Activated CD4-positive, alpha-beta T cell treated with anti-CD3 and anti-CD28 coated beads, Interleukin-2, amount 50 U/mL, for 1 hour (primary cell): ENCODE measurements at regions not wholly inside any gene's neighbourhood (a gene's known extent, or its start where the extent isn't known, plus 50 kb on each side); places are given as distances from the start of the nearest gene placed in this dataset.
"Not testable (repeated sequence)": the region's sequence is repeated elsewhere in the genome, so short reads cannot be mapped to it uniquely, and the experiment has no call there.

Experiments
- DNase-seq: peaks from one replicate; pipeline ENCODE4 v3.0.0-alpha.2; 2020

DNA sequence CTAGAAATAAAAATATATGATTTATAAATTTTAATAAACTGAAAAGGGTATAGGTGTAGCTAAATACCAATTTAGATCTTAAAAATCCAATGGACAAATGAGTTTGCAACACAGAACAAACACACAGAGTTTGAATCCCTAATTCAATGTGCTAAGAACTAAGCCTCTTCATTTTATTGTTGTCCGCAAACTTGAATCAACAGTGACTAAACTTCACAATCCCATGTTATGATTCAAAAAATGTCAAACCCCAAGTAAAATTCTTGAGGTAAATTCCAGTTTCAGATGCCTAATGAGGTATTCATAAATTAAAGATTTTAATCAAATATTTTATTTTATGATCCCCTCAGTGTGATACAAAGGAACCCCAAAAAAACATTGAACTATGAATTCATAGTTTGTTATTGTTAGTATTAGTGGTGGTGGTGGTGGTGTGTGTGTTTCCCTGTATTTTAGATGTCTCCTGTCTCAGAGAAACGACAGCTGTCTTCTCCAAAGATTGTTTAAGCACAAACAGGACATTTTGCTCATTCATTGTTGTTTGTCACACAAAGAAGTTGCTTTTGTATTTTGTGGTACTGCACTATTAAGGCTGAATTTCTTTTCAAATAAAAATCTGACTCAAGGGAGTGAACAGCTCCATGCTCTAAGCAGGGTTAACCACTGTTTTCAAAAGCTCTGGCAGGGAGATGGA is 259.8 kb downstream of the OSR1 start:
- no peak for DNase-seq

DNA sequence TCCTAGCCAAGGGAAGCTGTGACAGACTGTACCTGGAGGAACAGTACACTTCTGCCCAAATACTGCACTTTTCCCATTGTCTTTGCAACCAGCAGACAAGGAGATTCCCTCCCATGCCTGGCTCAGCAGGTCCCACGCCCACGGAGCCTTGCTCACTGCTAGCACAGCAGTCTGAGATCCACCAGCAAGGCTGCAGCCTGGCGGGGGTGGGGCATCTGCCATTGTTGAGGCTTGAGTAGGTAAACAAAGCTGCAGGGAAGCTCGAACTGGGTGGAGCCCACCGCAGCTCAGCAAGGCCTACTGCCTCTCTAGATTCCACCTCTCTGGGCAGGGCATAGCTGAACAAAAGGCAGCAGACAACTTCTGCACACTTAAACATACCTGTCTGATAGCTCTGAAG is 268.9 kb downstream of the OSR1 start:
- DNase-seq: not testable (repeated sequence)

DNA sequence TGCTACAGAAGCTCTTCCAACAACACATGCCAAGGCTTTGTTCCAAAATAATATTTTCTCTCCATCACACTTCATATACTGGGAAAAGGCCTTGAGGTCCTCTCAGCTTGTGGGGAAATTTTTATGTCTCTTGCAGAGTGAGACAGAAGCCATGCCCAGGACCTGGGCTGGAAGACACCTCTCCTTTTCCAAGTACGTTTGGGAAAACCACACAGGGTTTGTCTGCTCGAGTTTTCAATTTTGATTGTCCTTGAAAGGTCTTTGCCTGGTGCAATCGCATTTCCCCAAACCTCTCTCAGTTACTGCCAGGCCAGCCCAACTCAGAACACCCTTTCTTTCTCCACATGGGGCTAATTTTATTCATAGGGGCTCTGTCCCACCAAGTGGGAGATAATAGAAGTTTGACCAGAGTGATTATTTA is 272.2 kb downstream of the OSR1 start:
- DNase-seq: no peak

DNA sequence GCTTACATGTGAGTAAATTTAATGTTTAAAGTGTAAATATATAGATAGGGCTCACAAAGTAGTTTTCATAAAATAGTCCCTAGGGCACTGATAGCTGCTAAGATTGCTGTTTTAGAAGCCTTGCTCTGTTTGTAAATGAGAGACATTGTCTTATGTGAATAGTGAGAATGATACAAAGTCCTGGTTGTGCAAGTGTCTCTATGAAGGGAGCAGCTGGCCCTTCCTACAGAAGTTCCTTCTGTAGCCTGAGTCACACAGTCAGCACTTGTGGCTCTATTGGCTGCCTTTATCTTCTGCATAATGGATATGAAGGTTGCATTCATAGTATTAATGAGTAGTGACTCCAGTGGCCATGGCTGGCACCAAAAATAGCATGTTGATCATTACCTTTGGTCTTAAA is 279.7 kb downstream of the OSR1 start:
- no peak for DNase-seq

DNA sequence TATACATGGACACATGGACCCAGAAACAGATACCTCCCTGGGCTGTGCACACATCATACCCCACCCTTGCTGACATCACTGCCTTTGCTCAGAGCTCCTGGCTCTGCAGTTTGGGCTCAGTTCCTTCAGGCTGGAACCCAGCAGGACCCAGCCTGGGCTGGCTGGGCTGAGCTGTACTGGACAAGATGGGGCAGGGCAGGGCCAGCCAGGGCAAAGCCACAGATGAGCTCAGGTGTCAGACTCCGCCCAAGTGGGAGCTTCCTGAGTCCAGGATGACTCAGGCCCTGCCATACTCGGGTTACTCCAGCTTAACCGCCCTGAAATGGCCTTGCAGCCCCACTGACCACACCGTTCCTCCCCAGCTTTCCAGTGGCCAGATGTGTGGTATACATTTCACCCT is 284.9 kb downstream of the OSR1 start:
- no peak for DNase-seq

DNA sequence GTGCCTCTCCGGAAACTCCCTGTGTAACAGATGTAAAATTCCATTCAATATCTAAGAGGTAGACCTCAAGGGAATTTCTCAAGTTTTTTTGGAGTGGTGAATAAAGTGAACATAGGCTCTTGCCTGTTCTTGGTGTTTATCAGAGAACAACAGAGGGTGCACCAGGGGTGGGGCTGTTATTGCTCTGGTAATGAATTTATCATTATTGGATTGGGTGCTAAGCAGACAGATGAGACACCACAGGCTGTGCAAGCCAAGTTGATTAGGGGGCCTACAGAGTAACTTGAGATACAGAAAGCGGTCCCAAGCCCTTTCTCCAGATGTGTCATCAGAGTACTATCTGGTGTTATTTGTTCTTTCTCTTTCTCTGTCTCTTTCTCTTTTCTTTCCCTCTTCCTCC is 286.3 kb downstream of the OSR1 start:
- DNase-seq: no peak

DNA sequence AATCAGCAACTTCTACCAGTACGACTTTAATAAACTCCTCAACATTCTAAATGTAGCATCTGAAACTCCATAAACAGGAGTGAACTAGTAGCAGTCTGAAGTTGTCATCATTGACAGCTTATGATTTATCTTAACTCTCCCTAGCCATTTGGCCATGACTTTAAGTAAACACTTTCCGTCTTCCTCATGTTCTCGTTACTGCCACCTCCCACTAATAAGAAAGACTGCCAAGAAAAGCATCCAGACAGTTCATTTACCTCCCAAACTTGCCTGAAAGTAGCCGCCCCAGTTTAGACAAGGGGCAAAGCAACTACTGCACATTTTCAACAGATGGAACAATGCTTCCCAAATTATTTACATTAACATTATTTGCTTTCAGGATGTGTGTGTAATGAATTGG is 287.5 kb downstream of the OSR1 start:
- no peak for DNase-seq

DNA sequence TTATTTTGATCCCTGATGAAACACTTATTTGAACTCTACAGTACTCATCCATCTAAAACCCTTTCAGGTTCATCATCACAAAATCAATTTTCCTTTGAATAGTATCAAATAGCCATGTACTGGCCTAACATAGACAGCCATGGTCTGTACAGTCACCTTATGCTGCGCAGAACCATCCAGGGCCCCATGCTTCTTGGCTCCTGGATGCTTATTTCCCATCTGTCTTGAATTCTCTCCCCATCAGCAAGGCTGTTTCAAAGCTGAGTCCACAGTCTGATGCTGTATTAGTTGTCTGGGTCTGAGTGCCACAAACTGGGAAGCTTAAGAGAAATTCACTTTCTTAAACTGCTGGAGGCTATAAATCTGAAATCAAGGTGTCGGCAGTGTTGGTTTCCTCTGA is 290.2 kb downstream of the OSR1 start:
- DNase-seq: no peak

DNA sequence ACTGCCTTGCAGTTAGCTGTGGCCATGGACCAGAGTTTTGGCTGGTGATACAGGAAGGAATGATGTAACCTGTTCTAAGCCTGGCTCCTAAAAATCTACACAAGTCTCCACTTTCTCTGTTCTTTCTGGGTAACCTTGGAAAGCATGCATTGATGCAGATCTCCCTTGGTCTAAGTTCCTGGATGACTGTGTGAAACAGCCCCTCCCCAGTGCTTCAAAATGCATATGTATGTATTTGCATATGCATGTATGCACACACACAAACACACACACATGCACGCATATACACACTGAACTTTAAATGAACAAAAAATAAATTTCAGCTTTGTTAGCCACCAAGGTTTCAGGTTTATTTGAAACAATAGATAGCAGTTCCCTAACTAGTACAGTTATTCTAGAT is 296.1 kb downstream of the OSR1 start:
- no peak for DNase-seq

DNA sequence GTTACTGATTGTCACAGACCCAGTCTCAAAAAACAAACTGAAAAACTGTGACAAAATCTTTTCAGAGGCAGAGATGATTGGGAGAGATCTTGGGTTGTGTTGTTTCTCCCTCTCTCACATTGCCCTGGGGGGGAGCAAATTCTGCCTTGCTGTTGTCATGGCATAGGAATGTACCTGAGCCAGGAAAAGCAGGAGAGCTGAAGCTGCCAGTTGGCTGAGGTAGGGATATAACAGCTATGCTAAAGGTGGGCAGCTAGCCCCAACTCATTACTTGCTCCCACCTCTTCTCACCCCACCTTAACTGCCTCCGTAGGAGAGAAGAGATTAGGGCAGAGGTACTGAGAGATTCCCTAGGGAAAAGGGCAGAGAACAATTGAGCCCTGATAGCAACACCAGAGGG is 299.3 kb downstream of the OSR1 start:
- no peak for DNase-seq

DNA sequence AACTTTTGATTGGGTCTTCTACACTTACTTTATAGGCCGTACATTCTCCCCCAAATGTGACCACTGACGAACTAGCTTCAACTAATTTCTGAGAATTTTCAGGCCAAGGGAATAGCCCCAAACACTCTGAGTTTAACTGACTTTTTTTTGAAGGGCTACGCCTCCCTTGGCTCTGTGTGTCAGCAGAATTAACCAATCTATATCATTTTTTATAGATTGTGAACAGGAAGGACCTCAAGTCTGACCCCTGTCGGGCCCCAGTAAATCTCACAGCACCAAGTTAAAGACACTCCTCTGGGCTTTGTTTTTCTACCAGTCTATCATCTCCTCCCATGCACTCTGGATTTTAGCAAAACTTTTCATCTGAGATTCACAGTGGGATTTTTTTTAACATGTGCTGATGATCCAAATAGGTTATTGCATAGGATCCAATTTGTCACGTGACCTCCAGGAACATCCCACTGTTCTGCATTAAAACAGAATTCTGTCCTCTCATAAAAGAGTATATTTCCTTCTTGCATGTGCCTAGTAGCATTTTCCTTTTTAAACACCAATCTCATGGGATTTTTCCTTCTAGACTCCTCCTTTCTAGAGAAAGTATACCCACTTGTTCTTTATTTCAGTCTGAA is 307.1 kb downstream of the OSR1 start:
- no peak for DNase-seq

DNA sequence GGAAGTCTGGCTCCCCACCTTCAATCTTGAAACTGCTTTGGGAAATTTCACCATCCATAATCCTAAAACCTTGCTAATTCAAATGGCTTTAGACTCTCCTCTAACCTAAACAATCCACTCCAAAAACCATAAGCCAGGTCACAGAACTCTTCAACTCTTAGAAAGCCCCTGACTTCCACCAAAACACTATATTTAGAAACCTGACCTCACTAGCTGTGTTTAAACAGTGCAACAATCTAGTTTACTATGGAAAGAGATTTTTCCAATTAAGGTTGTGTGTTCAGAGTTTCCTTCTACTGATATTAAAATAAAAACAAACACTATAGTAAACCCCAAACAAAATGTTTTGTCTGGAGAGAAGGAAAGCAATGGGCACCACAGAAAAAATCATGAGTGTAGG is 308.1 kb downstream of the OSR1 start:
- no peak for DNase-seq

DNA sequence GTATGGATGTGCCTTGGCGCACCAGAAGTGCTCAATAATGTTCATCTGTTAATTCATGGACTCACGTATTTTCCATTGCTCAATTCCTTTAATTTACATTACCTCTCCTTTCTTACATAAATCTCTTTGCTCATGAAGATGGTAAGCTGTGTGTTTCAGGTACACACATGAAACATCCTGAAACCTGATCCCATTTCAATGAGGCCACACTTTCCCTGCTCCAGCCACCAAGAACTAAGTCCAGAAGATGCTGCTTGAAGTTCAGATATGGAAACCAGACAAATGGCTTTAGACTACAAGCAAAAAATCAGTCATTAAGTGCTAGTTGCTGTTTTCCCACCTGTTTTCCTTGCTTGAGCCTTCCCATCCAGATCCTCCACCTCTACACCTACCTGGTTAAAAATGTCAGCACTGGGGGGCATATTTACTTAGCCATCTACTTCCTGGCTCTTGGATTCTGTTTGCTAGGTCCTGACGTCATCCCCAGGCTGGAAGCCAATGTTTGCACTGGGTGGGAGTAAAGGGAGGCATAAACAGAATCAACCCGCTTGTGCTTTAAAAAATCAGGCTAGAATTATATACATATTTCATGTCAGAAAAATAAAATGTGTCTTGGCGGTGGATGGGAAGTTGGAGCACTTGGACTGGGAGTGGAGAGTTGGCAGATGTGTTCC is 309.7 kb downstream of the OSR1 start:
- no peak for DNase-seq

DNA sequence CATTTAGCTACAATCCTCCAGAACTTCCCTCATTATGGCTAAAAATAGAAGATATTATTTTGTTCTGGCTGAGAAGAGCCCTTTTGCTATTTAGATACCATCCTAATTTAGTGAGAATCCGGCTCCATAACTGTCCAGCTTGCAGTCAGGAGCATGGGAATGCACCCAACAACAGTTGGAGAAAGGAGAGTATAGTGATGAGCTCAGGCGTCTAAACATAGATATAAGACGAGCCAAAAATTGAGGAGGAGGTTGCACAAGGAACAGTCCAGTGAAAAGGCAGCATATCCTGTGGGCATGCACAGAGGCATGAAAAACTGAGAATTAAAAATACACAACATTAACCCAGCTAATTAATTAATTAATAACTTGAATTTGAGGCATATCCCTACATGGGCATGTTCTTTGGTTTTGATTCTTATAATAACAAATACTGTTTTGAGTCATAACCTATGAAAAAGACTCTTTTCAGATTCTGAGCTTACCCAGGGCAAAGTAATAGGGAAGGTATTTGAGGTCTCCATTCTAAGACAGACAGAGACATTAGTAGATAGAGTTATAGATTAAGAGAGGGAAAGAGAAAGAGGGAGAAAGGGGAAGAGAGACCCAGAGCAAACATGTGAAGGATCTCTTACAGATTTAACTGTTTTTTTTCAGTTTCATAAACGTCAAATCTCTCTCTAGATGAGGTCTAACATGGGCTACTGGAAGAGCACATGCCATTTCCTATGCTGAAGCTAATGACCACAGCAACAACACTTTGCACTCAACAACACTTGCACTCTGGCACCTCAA is 311.2 kb downstream of the OSR1 start:
- no peak for DNase-seq

DNA sequence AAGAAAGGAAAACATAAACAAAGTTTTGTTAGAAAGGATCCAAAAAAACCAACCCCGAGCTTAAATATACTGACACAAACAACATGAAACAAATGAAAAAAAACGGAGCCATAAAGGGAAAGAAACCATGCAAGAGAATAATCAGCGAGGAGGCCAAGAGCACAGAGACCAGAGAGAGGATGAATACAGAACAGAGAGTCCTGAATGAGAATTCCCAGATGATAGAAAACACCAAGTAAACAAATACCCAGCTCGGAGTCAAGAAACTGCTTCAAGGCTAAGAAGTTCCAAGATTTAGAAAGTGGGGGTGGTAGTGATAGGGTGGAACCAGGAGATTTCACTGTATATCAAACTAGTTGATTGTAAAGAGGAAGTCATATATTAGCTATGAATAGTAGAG is 313.3 kb downstream of the OSR1 start:
- no peak for DNase-seq

DNA sequence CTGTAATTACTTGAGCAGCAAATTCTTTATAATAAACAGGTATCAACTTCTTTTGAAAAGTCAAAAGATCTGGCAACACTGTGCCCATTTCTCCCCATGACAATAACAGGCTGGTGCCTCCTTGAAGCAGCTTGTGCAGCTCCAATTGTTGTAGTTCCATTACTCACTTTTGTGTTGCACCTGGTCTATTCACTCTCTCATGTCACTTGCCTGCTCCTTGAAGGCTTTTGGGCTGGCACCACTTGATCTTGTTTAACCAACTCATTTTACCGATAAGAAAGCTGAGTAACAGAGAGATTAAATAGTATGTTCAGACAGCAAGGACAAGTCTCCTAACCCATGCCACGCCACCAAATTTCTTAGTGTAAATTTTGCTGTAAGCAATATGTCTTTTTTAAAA is 314.5 kb downstream of the OSR1 start:
- no peak for DNase-seq

DNA sequence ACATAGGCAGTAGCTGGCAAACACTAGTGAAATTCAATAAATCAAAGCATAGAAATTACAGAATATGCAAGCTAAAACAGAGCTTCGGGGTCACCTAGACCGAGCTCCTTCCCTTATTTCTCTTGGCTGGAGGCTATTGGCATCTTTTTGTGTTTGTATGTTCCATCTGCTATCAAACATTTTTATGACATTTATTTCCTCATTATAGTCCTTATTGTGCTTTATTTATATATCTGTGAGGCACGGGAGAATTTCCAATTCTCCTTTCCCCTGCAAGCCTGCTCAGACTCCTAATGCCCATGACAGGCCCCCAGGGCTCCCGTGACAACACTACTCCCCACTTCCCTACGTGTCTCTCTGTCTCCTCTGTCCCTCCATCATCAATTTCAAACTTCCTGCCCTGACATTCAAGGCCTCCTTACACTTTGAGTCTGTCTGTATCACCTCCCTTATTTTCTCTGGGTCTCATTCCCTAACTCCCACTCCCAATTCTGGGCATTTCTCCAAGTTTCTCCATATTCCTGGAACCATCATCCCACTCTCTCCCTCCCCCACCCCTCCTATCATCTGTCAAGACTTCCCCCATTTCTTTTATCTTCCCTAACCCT is 316.9 kb downstream of the OSR1 start:
- no peak for DNase-seq

DNA sequence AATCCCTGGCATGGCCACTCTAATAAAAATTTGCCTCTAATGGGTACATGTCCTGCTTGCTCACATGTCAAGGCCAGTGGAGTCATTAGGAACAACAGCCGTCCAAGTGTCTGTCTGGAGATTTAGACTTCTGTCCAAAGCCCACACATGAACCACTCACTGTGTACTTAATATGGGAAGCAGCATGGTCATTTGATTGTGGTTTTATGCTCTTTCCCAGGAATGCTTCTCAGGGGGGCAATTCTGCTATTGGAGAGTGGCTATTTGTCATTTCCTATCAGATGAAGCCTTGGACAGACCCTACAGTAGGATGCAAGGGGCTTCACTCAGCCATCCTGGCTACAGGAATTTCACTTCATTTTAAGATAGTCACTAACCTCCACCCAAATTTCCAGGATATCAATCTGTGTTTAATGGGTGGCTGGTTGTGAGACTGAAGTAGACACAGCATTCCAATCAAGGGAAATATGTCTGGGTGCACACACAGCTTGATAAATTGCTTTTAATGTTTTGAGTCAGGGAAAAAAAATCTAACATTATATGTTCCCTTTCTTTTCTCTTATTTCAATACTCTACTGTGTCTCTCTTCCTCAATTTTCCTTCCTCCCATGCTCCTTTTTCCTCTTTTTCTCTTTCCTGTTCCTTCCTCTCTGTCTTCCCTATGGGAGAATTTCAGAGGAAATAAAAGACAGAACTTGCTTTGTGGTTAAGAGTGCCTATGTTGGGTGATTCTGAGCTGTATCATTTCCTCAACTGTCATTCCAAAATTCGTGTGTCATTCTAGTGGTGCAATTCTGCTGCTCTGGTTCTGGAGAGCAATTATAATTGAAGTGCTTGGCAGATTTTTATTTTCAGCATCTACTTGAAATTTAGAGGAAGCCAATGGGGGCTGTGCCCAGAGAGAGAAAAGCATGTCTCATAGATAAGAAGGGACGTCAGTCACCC is 320.1 kb downstream of the OSR1 start:
- no peak for DNase-seq

DNA sequence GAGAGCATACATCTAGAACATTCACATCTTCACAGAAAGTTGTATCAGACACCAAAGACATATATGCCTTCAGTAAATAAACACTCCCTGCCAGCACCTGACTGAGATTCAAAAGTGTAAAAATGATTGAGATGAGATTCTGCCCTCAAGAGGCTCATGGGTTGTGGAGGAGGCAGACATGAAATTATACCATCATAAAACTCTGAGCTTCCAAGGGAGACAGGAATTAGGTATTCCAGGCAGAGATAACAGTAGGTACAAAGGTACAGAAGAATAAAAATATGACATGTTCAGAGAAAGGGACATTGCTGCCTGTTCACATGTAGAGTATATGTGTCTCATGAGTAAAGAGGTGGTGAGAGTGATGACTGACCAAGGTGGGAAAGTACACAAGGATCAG is 322.3 kb downstream of the OSR1 start:
- no peak for DNase-seq

DNA sequence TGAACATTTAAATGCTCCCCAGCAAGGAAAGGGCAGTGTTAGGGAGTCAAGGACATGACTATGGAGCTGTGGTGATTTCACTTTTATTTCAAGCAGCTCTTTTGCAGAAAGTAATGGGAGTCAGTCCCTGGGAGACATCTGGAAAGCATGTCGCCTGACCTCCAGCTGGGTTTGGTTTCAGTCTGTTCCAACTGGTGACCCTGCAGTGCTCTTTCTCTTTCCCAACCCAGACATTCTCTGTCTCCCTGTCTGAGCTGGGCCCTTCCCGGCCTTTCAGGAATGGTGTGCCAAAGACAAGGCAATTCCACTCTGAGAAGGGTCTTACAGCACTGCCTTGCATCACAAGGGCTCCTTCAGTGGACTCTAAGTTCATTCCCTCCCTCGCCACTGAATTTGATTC is 323.2 kb downstream of the OSR1 start:
- DNase-seq: no peak

DNA sequence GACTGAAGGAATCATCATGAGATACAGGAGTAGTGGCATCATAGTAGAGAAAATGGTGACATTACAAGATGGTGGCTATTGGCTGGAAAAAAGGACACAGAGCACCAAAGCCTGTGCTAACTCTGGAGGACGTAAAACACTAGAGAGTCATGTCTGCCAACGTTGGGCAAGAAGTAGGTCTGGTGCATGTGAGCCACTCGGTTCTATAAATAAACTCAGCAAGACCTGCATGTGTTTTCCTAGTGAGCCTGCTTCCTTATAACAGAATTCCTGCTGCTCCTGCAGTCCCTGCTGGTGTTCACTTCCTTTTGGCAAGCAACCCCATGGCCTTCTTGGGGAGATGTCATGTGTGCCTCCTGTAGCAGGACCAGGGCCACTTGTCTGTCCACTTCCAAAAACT is 325.2 kb downstream of the OSR1 start:
- DNase-seq: no peak

DNA sequence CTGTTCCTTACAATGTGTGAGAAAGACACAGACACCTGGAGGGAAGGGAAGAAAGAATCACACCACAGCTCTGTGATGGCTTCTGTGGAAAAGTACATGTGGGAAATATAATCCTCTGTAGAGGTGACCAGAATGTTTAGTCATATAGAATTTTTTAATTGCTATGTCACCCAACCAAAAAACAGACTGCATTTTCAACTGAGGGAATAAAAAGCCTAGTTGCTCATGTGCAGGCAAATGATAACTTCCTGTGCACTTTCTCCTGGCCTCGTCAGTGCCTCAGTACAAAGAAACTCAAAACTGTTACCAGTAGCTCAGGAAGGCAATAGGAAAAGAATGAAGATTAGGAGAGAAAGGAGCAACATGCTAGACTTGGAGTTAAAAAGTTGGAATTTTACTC is 326.8 kb downstream of the OSR1 start:
- no peak for DNase-seq
